GM12878 (cell line): ENCODE measurements at regions not wholly inside any gene's neighbourhood (a gene's known extent, or its start where the extent isn't known, plus 50 kb on each side); places are given as distances from the start of the nearest gene placed in this dataset.

Experiments used
- ATAC-seq: fragments of 200-7000 bp; cut with Tn5 transposase; 3 replicates; pipeline ENCODE4 v1.9.1; 2020; ENCODE audit warnings: mild to moderate bottlenecking, moderate library complexity
- BruUV-seq: library from RNA; stranded (reverse); fragments of 400-500 nt; replicated peaks from 2 replicates; lab custom pipeline; 2021; lab: Mats Ljungman, UMichigan
- CTCF ChIA-PET: fragments of 300-600 bp; sonication (Branson Sonifier 250); formaldehyde crosslinking; extraction: SDS; loops from one replicate; lab custom pipeline; 2021; ENCODE audit warnings: inconsistent platforms; lab: Yijun Ruan, JAX
- POLR2A ChIA-PET: fragments of 350-600 bp; formaldehyde crosslinking; extraction: SDS; loops from one replicate; lab custom pipeline; 2021; ENCODE audit warnings: inconsistent platforms; lab: Charles Lee
- RAD21 ChIA-PET: fragments of 300-600 bp; sonication (Branson Sonifier 250); formaldehyde crosslinking; loops from one replicate; lab custom pipeline; 2023; ENCODE audit warnings: antibody characterized with exemption; ENCODE audit not compliant: unreplicated experiment; lab: Charles Lee
- SMC1A ChIA-PET: fragments of 300-600 bp; sonication (Branson Sonifier 250); formaldehyde crosslinking; loops from one replicate; lab custom pipeline; 2023; ENCODE audit not compliant: unreplicated experiment, uncharacterized antibody; lab: Charles Lee
- DNase-seq: peaks from one replicate; pipeline ENCODE4 v3.0.0-alpha.2; 2011; ENCODE audit warnings: low read depth, low spot score
- FAIRE-seq: peaks from 3 replicates; lab custom pipeline; 2011; peaks lifted over from hg19 to GRCh38; lab: Jason Lieb, UNC
- H2AFZ ChIP-seq: 2 replicates; pipeline ENCODE4 v1.6.0; 2011; ENCODE audit warnings: low read depth, low read length, control low read depth; ENCODE audit not compliant: control insufficient read depth
- H3K27ac ChIP-seq: 2 replicates; pipeline ENCODE4 v1.5.1; 2011; ENCODE audit warnings: control low read depth; ENCODE audit not compliant: control insufficient read depth, insufficient read depth
- H3K27me3 ChIP-seq, 2 experiments: replicated peaks in 1 of 2; 2 replicates each; pipeline versions ENCODE4 v1.6.0 to v1.6.1; 2011; ENCODE audit warnings: low read length in 1 of 2; ENCODE audit not compliant: control insufficient read depth in 2 of 2, insufficient read depth in 2 of 2
- H3K36me3 ChIP-seq, 2 experiments: 2 replicates each; pipeline ENCODE4 v1.5.1; 2011; ENCODE audit warnings: low read length in 1 of 2; ENCODE audit not compliant: control insufficient read depth in 2 of 2, insufficient read depth in 2 of 2
- H3K4me1 ChIP-seq: 2 replicates; pipeline ENCODE4 v1.6.1; 2011; ENCODE audit warnings: mild to moderate bottlenecking, low read length, moderate library complexity, mixed read lengths; ENCODE audit not compliant: control insufficient read depth, insufficient read depth
- H3K4me2 ChIP-seq: 2 replicates; pipeline ENCODE4 v1.6.0; 2011; ENCODE audit warnings: control low read depth; ENCODE audit not compliant: control insufficient read depth, insufficient read depth
- H3K4me3 ChIP-seq: fragments of 200-600 bp; sonication (generic); 2 replicates; pipeline ENCODE4 v1.5.1; 2016
- H3K79me2 ChIP-seq: 2 replicates; pipeline ENCODE4 v1.6.0; 2011; ENCODE audit warnings: low read length; ENCODE audit not compliant: control insufficient read depth, insufficient read depth
- H3K9ac ChIP-seq: 2 replicates; pipeline ENCODE4 v1.8.0; 2011; ENCODE audit warnings: low read length, control low read depth, mixed read lengths; ENCODE audit not compliant: control insufficient read depth, insufficient read depth
- H3K9me3 ChIP-seq: replicated peaks from 3 replicates; pipeline ENCODE4 v1.5.1; 2011; ENCODE audit warnings: mild to moderate bottlenecking, low read length; ENCODE audit not compliant: control insufficient read depth, insufficient read depth
- H4K20me1 ChIP-seq: 2 replicates; pipeline ENCODE4 v1.6.0; 2011; ENCODE audit not compliant: control insufficient read depth, insufficient read depth
- BHLHE40 ChIP-seq, 2 experiments: fragments of 450-650 bp in 1 of 2; IDR thresholded peaks; 2 replicates each; pipeline ENCODE4 v1.6.1; 2011 to 2017; ENCODE audit warnings: low read depth in 2 of 2, borderline replicate concordance in 1 of 2, improper control_type of control experiment in 1 of 2, low read length in 1 of 2, mild to moderate bottlenecking in 1 of 2
- CBFB ChIP-seq: IDR thresholded peaks from 2 replicates; pipeline ENCODE4 v1.6.1; 2016; ENCODE audit warnings: antibody characterized with exemption, low read depth
- DPF2 ChIP-seq: fragments of 450-650 bp; IDR thresholded peaks from 2 replicates; pipeline ENCODE4 v1.6.1; 2017; ENCODE audit warnings: mild to moderate bottlenecking
- ELK1 ChIP-seq: IDR thresholded peaks from 2 replicates; pipeline ENCODE4 v1.6.1; 2012; ENCODE audit warnings: low read depth, low read length, improper control_type of control experiment
- ETV6 ChIP-seq, 2 experiments: fragments of 450-650 bp in 1 of 2; IDR thresholded peaks in 1 of 2; conservative IDR thresholded peaks in 1 of 2; 2 replicates each; pipeline ENCODE4 v1.6.1; 2014; ENCODE audit warnings: antibody characterized with exemption in 1 of 2, borderline replicate concordance in 1 of 2, low read depth in 1 of 2, mild to moderate bottlenecking in 1 of 2, moderate library complexity in 1 of 2
- HSF1 ChIP-seq: fragments of 150-350 bp; IDR thresholded peaks from 2 replicates; pipeline ENCODE4 v1.6.1; 2014; ENCODE audit warnings: mild to moderate bottlenecking, low read depth, low read length
- KAT2A ChIP-seq: conservative IDR thresholded peaks from 2 replicates; pipeline ENCODE4 v1.6.1; 2011; ENCODE audit warnings: low read depth, low read length; ENCODE audit not compliant: control insufficient read depth
- MEF2A ChIP-seq: IDR thresholded peaks from 2 replicates; pipeline ENCODE4 v1.6.1; 2011; ENCODE audit warnings: low read depth, mild to moderate bottlenecking, low read length, moderate library complexity; ENCODE audit not compliant: insufficient read depth
- NFXL1 ChIP-seq: fragments of 450-650 bp; IDR thresholded peaks from 2 replicates; pipeline ENCODE4 v1.6.1; 2017; ENCODE audit warnings: antibody characterized with exemption, mild to moderate bottlenecking, borderline replicate concordance
- POLR2AphosphoS5 ChIP-seq: IDR thresholded peaks from 2 replicates; pipeline ENCODE4 v1.6.1; 2011; ENCODE audit warnings: mild to moderate bottlenecking, low read length, inconsistent platforms
- SREBF2 ChIP-seq: IDR thresholded peaks from 2 replicates; pipeline ENCODE4 v1.6.1; 2012; ENCODE audit warnings: mild to moderate bottlenecking, low read length
- SUZ12 ChIP-seq: fragments of 200-600 bp; sonication (generic); IDR thresholded peaks from one replicate; pipeline ENCODE4 v1.6.1; 2018; ENCODE audit warnings: antibody characterized with exemption, mild to moderate bottlenecking; ENCODE audit not compliant: unreplicated experiment
- USF1 ChIP-seq: IDR thresholded peaks from 2 replicates; pipeline ENCODE4 v1.6.1; 2011; ENCODE audit warnings: borderline replicate concordance, low read depth, mild to moderate bottlenecking, moderate library complexity, mixed read lengths, low read length; ENCODE audit not compliant: insufficient read depth; ENCODE audit errors: extremely low read length
- ZNF592 ChIP-seq: fragments of 450-650 bp; IDR thresholded peaks from 2 replicates; pipeline ENCODE4 v1.6.1; 2017; ENCODE audit warnings: mild to moderate bottlenecking, moderate library complexity
- WGBS: methylation state at CpG from one replicate; pipeline ENCODE4 v1.1.6; 2016; ENCODE audit warnings: low lambda C conversion rate; ENCODE audit not compliant: insufficient replicate concordance, insufficient coverage; ENCODE audit errors: missing lambda C conversion rate; 5-methylcytosine and 5-hydroxymethylcytosine counted together
- in situ Hi-C: fragments of 300-500 bp; cut with MboI; formaldehyde crosslinking; loops from 9 replicates; pipeline ENCODE4 v1.14.3; 2018; ENCODE audit warnings: mixed read lengths
- intact Hi-C: fragments of 100-400 bp; cut with micrococcal nuclease; formaldehyde crosslinking; loops from one replicate; pipeline ENCODE4 v1.14.2; 2022; ENCODE audit not compliant: unreplicated experiment

- no peak for TF ChIP-seq ZNF592
- TF ChIP-seq BHLHE40 (IDR thresholded peaks at IDR 0.05; ENCODE audit: borderline replicate concordance in 1 of 2, low read depth in 2 of 2, low read length in 1 of 2): no peak
- TF ChIP-seq POLR2AphosphoS5: no peak
Observed at GRCh38 chr13:34571716-34572115, 370.4 kb upstream of the NBEA start (continued).

- TF ChIP-seq ELK1 (no peak), NFXL1 (no peak), SREBF2 (no peak), KAT2A (no peak), MEF2A (no peak), SUZ12 (no peak), HSF1 (no peak), DPF2 (no peak), ETV6 (conservative IDR thresholded peaks at IDR 0.05 in 1 of 2, IDR thresholded peaks at IDR 0.05 in 1 of 2; ENCODE audit: borderline replicate concordance in 1 of 2, low read depth in 1 of 2) (no peak), CBFB (no peak), USF1 (no peak)
- TF ChIP-seq, all 136 proteins: peak for 0
- no peaks in the 10 kb centered on the region for H3K4me1 ChIP-seq
- no peak overlapping the region for H3K4me3 ChIP-seq
- no TSS peak for BruUV-seq
- ATAC-seq: no peak
- ChIA-PET POLR2A (no interaction called here), SMC1A (no interaction called here), RAD21 (no interaction called here), CTCF (no interaction called here)
- no peak for DNase-seq
- no peak overlapping the region for H3K27ac ChIP-seq
- no peaks in the 10 kb centered on the region for H3K9me3 ChIP-seq
- no peak overlapping the region for H2AFZ ChIP-seq
- no peak for FAIRE-seq
- no peaks in the 10 kb centered on the region for H4K20me1 ChIP-seq
- intact Hi-C loops (no loop called here), in situ Hi-C loops (no loop called here)
- no peaks in the 10 kb centered on the region for H3K27me3 ChIP-seq
- H3K9ac ChIP-seq: no peak overlapping the region
- no peak overlapping the region for H3K4me2 ChIP-seq
- no peaks in the 10 kb centered on the region for H3K79me2 ChIP-seq
- H3K36me3 ChIP-seq: no peaks in the 10 kb centered on the region
- 100% methylated on average over 1 of the region's 1 CpG for WGBS
Observed at GRCh38 chr13:34577051-34577450, 365.0 kb upstream of the NBEA start.
